HEK293 (cell line): ENCODE measurements at regions not wholly inside any gene's neighbourhood (a gene's known extent, or its start where the extent isn't known, plus 50 kb on each side); places are given as distances from the start of the nearest gene placed in this dataset.

Source experiments
- CTCF ChIA-PET: fragments of 350-600 bp; formaldehyde crosslinking; extraction: SDS; loops from one replicate; lab custom pipeline; 2021; ENCODE audit warnings: antibody characterized with exemption; lab: Yijun Ruan, JAX
- POLR2A ChIA-PET: fragments of 300-600 bp; formaldehyde crosslinking; extraction: SDS; loops from one replicate; lab custom pipeline; 2020; ENCODE audit warnings: antibody characterized with exemption, inconsistent platforms; lab: Yijun Ruan, JAX
- H3K27ac ChIP-seq: fragments of 200-500 bp; sonication (Bioruptor generic); 2 replicates; pipeline ENCODE4 v1.5.1; 2014; ENCODE audit warnings: low read depth, low read length, control low read depth, inconsistent platforms; ENCODE audit errors: extremely low read depth
- H3K36me3 ChIP-seq, 2 experiments: fragments of 200-500 bp in 1 of 2; sonication (Bioruptor generic) in 1 of 2; 1 replicate in 1 of 2; 2 replicates in 1 of 2; pipeline ENCODE4 v1.5.1; 2014 to 2017; ENCODE audit warnings: inconsistent platforms in 2 of 2, low read length in 2 of 2; ENCODE audit not compliant: control insufficient read depth in 2 of 2, insufficient read depth in 1 of 2
- H3K4me1 ChIP-seq: fragments of 200-500 bp; sonication (Bioruptor generic); 2 replicates; pipeline ENCODE4 v1.5.1; 2014; ENCODE audit warnings: mild to moderate bottlenecking, low read length, inconsistent platforms; ENCODE audit not compliant: control insufficient read depth, insufficient read depth
- H3K4me3 ChIP-seq: 2 replicates; pipeline ENCODE4 v1.5.1; 2011; ENCODE audit warnings: low read depth, mild to moderate bottlenecking, control low read depth, low read length, moderate library complexity
- H3K9me3 ChIP-seq: fragments of 200-500 bp; sonication (Bioruptor generic); 2 replicates; pipeline ENCODE4 v1.5.1; 2014; ENCODE audit warnings: low read depth, low read length, inconsistent platforms; ENCODE audit not compliant: control insufficient read depth, insufficient read depth
- KLF16 ChIP-seq: fragments of 450-650 bp; formaldehyde crosslinking; IDR thresholded peaks from 2 replicates; pipeline ENCODE4 v1.5.1; 2017; ENCODE audit warnings: missing biosample characterization, missing genetic modification characterization
- REPIN1 ChIP-seq: fragments of 450-650 bp; formaldehyde crosslinking; IDR thresholded peaks from 2 replicates; pipeline ENCODE4 v1.5.1; 2017; ENCODE audit warnings: missing biosample characterization, missing genetic modification characterization, low read depth
- TRIM28 ChIP-seq: IDR thresholded peaks from 2 replicates; pipeline ENCODE4 v1.6.1; 2011; ENCODE audit warnings: low read length, control low read depth, borderline replicate concordance
- TSHZ1 ChIP-seq: fragments of 450-650 bp; formaldehyde crosslinking; IDR thresholded peaks from 2 replicates; pipeline ENCODE4 v1.5.1; 2016; ENCODE audit warnings: missing biosample characterization, missing genetic modification characterization, borderline replicate concordance
- ZBTB44 ChIP-seq: fragments of 450-650 bp; IDR thresholded peaks from 2 replicates; pipeline ENCODE4 v1.5.1; 2018; ENCODE audit warnings: missing biosample characterization, mild to moderate bottlenecking, missing genetic modification characterization
- ZFP3 ChIP-seq: fragments of 450-650 bp; formaldehyde crosslinking; IDR thresholded peaks from 2 replicates; pipeline ENCODE4 v1.5.1; 2016; ENCODE audit warnings: low read depth, missing biosample characterization, missing genetic modification characterization
- ZNF138 ChIP-seq: fragments of 450-650 bp; formaldehyde crosslinking; IDR thresholded peaks from 2 replicates; pipeline ENCODE4 v1.5.1; 2016; ENCODE audit warnings: missing biosample characterization, missing genetic modification characterization, borderline replicate concordance
- ZNF146 ChIP-seq: fragments of 450-650 bp; formaldehyde crosslinking; IDR thresholded peaks from 2 replicates; pipeline ENCODE4 v1.5.1; 2016; ENCODE audit warnings: missing biosample characterization, missing genetic modification characterization
- ZNF157 ChIP-seq: fragments of 450-650 bp; formaldehyde crosslinking; IDR thresholded peaks from 2 replicates; pipeline ENCODE4 v1.5.1; 2016; ENCODE audit warnings: missing biosample characterization, missing genetic modification characterization
- ZNF184 ChIP-seq: fragments of 450-650 bp; IDR thresholded peaks from 2 replicates; pipeline ENCODE4 v1.5.1; 2018; ENCODE audit warnings: missing biosample characterization, mild to moderate bottlenecking, missing genetic modification characterization
- ZNF19 ChIP-seq: fragments of 450-650 bp; formaldehyde crosslinking; IDR thresholded peaks from 2 replicates; pipeline ENCODE4; 2016; ENCODE audit warnings: missing biosample characterization, missing genetic modification characterization, low read depth
- ZNF274 ChIP-seq, 2 experiments: fragments of 200-500 bp in 1 of 2; fragments of 450-650 bp in 1 of 2; sonication (Bioruptor generic) in 1 of 2; formaldehyde crosslinking in 1 of 2; IDR thresholded peaks; 2 replicates each; pipeline versions ENCODE4 v1.5.1 to v1.6.1; 2014 to 2016; ENCODE audit warnings: borderline replicate concordance in 1 of 2, inconsistent platforms in 1 of 2, low read length in 1 of 2, missing biosample characterization in 1 of 2, missing genetic modification characterization in 1 of 2
- ZNF324 ChIP-seq: fragments of 450-650 bp; formaldehyde crosslinking; IDR thresholded peaks from 2 replicates; pipeline ENCODE4 v1.5.1; 2016; ENCODE audit warnings: missing biosample characterization, missing genetic modification characterization
- ZNF366 ChIP-seq: fragments of 450-650 bp; formaldehyde crosslinking; conservative IDR thresholded peaks from 2 replicates; pipeline ENCODE4 v1.5.1; 2016; ENCODE audit warnings: missing biosample characterization, missing genetic modification characterization
- ZNF416 ChIP-seq: fragments of 450-650 bp; formaldehyde crosslinking; IDR thresholded peaks from 2 replicates; pipeline ENCODE4 v1.5.1; 2016; ENCODE audit warnings: missing biosample characterization, missing genetic modification characterization
- ZNF530 ChIP-seq: fragments of 450-650 bp; formaldehyde crosslinking; IDR thresholded peaks from 2 replicates; pipeline ENCODE4 v1.5.1; 2016; ENCODE audit warnings: low read depth, missing biosample characterization, missing genetic modification characterization
- ZNF580 ChIP-seq: fragments of 450-650 bp; formaldehyde crosslinking; IDR thresholded peaks from 2 replicates; pipeline ENCODE4 v1.5.1; 2016; ENCODE audit warnings: missing biosample characterization, missing genetic modification characterization
- ZNF624 ChIP-seq: fragments of 450-650 bp; formaldehyde crosslinking; IDR thresholded peaks from 2 replicates; pipeline ENCODE4 v1.5.1; 2017; ENCODE audit warnings: missing biosample characterization, missing genetic modification characterization
- ZNF785 ChIP-seq: fragments of 450-650 bp; formaldehyde crosslinking; IDR thresholded peaks from 2 replicates; pipeline ENCODE4 v1.5.1; 2016; ENCODE audit warnings: missing biosample characterization, missing genetic modification characterization

GRCh38 chr15:96243701-96244100 lies 86.8 kb upstream of the NR2F2 start:
- TF ChIP-seq KLF16 (tag by site-specific recombination) (no peak), ZNF530 (tag by site-specific recombination) (no peak), ZFP3 (tag by site-specific recombination) (no peak), ZNF184 (tag by site-specific recombination) (no peak), ZNF146 (no peak), ZNF274 (IDR thresholded peaks at IDR 0.05; ENCODE audit: low read length) (no peak), ZNF274 (tag by site-specific recombination; IDR thresholded peaks at IDR 0.05; ENCODE audit: borderline replicate concordance) (no peak), ZNF138 (tag by site-specific recombination) (no peak), ZNF157 (tag by site-specific recombination) (no peak), ZNF785 (tag by site-specific recombination) (no peak), ZNF324 (tag by site-specific recombination) (no peak), ZNF19 (tag by site-specific recombination) (no peak), ZNF366 (tag by site-specific recombination) (no peak), ZBTB44 (tag by site-specific recombination) (no peak), ZNF624 (no peak), ZNF580 (tag by site-specific recombination) (no peak), REPIN1 (tag by site-specific recombination) (no peak), ZNF416 (tag by site-specific recombination) (no peak)
- Histone ChIP-seq H3K4me1 (no peaks in the 10 kb centered on the region), H3K27ac (no peak overlapping the region), H3K36me3 (no peaks in the 10 kb centered on the region), H3K4me3 (no peak overlapping the region), H3K9me3 (no peaks in the 10 kb centered on the region)
- ChIA-PET CTCF (interaction anchor here (0.7 kb wide), 1 partner anchor 1218 kb away, joined by 3 read pairs; no protein-coding TSS in a partner anchor), POLR2A (interaction anchor here (0.7 to 1.0 kb wide), 2 partner anchors 21 to 83 kb away, joined by 5 read pairs; no protein-coding TSS in a partner anchor)

GRCh38 chr15:96245252-96245651 lies 85.2 kb upstream of the NR2F2 start:
- H3K36me3 ChIP-seq: no peaks in the 10 kb centered on the region
- H3K4me1 ChIP-seq: no peaks in the 10 kb centered on the region
- no peak overlapping the region for H3K4me3 ChIP-seq
- TF ChIP-seq TSHZ1 (tag by site-specific recombination) (no peak), TRIM28 (no peak)
- no peaks in the 10 kb centered on the region for H3K9me3 ChIP-seq
- POLR2A ChIA-PET: no interaction called here
- CTCF ChIA-PET: no interaction called here
- H3K27ac ChIP-seq: no peak overlapping the region
